HG03097 (cell line): ENCODE measurements at regions not wholly inside any gene's neighbourhood (a gene's known extent, or its start where the extent isn't known, plus 50 kb on each side); places are given as distances from the start of the nearest gene placed in this dataset.
"Not testable (repeated sequence)": the region's sequence is repeated elsewhere in the genome, so short reads cannot be mapped to it uniquely, and the experiment has no call there.

Experiments
- ATAC-seq: cut with Tn5 transposase; IDR thresholded peaks from one replicate; pipeline ENCODE4 v1.9.1; 2021; ENCODE audit not compliant: unreplicated experiment, low FRiP score

DNA sequence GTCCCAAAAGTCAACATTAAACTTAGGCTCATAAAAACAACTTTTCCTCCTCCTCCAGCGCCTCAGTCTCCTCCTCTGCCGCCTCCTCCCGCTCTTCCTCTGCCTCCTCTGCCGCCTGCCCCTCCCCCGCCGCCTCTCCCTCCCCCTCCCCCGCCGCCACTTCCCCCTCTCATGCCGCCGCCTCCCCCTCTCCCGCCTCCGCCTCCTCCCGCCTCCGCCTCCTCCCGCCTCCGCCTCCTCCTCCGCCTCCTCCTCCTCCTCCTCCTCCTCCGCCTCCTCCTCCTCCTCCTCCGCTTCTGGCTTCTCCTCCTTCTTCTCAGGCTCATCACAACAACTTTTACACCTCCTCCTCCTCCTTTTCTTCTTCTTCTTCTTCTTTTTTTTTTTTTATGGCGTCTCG is 599.9 kb downstream of the TMEM182 start:
- no peak for ATAC-seq

DNA sequence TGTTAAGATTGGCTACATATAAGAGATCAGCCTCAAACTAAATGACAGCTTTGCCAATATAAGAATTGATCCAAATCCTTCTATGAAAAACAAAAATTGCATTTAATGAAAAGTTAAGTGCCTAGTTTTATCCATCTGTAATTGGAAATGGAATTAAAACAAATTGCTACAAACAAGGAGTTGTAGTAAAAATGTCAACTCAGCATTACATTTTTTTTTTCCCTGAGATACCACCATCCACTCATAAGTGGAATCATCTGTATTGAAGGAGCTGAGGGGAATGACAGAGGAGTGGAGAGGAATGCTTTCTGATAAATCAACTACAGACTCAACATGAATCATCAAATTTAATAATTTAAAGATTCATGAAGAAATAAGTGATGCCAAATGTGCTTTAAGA is 601.8 kb downstream of the TMEM182 start:
- no peak for ATAC-seq

DNA sequence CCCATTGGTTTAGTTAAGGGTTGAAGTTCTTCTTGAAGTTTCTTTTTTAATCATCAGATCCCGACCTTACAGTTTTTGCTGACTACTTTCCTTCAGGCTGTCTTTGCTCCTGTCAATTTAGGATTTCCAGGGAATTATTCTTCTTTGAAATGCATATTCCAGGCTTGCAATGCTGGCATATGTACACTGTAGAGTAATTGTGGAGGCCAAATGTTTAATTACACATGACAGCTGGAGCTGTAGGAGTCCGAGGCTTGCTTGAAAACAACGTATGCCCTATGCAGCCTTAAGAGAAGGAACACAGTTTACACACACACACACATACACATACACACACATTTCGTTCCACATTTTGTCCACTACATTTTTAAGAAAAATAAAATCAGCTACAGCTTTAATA is 602.3 kb downstream of the TMEM182 start:
- no peak for ATAC-seq

DNA sequence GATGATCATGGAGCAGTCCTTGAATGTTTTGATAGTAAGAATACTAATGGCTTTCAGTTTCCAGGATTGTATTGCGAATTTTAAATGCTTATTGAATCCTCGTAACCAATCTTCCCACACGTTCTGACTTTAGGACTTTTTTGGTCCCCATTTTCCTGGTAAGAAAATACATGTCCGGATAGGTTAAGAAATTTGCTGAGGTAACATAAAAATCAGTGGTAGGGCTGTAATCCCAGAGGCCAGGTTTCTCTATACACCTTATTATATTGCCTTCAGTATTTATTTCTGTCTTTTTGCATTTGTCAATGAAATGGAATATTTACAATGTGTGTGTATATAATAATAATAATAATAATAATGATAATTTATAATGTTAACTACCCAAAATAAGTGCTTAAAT is 603.2 kb downstream of the TMEM182 start:
- no peak for ATAC-seq

DNA sequence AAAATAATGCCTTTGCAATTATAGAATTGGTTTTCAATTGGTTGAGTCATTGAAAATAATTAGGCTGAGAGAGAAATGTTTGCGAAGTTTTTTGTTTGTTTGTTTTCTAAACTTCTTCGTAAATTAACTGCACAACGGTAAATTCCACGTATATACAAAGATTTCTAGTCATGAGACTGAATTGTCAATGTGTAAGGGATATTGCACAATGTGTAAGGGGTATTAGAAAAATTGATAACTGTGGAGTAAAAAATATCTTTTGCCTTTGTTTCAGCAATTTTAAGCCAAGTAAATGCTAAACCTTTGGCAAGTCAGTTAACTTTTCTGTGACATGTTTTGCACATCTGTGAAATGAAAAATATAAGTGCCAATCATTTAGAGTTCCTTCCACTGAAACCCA is 606.0 kb downstream of the TMEM182 start:
- ATAC-seq, result no peak

DNA sequence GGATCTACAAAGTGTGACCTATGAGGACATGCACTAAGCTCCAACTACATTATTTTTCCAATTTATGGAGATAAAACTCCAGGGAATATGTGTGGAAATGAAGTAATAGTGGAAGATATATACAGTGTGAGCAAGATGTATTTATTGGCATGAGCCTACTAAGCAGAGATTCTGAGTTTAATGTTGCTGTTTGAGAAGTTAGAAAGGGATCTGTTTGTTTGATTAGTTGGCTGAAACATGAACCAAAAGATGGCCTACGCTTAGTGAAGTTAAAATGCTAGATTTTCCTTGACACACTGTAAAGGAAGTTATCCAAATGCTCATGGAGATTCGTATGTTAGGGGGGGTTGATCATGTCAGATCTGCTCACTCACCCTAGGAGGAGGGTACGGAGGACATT is 621.7 kb downstream of the TMEM182 start:
- ATAC-seq, result no peak

DNA sequence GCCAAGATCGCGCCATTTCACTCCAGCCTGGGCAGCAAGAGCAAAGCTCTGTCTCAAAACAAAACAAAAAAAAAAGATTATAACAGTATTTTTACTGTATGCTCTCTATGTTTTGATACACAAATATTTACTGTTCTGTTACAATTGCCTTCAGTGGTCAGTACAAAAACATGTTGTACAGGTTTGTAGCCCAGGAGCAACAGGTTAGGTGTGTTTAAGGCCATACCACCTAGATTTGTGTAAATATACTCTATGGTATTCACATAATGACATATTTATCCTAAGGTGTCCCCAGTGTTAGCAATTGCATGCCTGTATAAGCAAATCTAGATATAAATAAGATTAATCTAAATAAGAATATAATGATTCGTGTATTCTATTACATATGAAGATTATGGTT is 625.0 kb downstream of the TMEM182 start:
- no peak for ATAC-seq

DNA sequence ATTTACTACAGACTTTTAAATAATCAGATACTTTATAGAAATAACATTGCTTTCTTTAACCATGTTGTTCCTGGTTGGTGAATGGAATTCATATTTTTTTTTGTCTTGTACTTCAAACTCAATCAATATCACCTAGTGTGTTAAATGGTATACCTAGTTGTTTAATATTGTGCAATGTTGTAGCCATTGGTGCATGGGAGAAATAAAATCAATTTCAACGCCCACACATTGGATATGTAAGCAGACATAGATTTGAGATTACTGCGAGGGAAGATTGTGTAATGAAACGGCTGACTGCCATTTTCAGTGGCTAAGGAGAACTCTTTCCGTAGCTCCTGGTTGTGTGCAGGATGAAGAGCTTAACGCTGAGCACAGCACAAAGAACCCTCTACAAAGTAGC is 626.1 kb downstream of the TMEM182 start:
- ATAC-seq, result no peak

DNA sequence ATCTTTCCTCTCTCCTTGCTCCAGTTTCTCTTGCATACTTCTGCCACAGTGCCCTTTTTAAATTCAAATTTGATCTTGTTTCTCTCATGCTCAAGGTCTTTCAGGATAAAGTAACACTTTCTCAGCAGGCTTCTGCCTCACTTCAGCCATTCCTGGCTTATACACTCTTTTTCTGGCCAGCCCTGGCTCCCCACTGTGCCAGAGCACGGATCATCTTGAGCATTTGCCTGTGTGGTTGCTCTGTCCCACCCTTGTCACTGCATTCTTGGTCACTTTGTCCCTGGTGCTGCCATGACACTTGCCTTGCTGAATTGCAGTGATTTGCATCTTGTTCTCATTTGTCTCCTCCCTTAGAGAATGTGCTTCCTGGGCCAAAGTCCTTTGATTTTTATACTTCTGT is 634.3 kb downstream of the TMEM182 start:
- ATAC-seq, result no peak

DNA sequence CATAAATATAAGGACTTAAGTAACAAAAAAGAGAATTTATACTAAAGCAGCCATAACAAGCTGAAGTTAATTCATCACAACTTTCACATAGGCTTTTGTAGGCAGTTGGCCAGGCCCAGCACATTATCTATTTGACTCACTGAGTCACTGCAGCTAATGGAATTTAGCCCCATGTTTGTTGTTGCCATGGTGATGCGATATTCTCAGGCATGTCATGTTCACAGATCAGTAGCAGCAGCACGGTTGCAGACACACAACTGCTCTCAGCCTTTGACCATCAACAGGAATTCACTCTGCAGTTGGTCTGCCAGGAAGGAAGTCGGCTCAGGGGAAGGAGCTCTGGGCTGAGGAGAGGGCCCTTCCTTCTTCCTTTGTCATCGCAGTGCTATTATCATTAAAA is 639.8 kb downstream of the TMEM182 start:
- no peak for ATAC-seq

DNA sequence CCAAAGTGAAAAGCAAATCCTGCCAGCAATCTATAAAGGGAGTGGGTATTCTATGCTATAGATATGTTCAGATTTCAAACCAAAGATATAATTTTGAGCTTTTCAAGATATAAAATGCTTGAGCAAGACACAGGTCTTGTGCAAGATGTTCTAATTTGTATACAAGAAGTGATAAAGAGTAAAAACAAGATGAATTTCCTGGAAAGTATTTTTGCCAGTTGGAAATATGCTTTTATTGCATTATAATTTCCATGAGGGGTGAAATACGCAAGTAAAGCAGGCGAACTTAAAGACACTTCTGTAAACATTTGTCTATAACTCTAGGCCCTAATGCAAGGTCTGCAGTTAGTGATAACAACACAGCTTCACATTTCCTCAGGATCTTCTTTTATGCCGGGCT is 640.5 kb downstream of the TMEM182 start:
- no peak for ATAC-seq

DNA sequence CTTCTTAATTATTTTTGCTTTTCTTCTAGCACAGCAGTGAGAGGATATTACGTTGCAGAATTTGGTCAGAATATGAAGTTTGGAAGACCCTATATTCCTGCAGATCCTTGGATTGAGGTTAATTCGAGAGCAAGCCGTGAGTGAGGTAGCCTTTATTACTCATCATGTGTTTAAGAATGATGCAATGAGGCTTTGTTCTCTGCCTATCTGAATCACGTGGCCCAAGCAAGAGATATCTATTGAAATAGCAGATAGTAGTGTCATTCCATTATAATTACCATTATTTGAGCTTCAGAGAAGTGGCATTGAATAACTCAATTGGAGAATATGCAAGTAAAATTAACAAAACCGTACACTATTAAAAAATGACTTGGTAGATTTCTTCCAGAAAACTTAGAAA is 641.1 kb downstream of the TMEM182 start:
- ATAC-seq, result no peak

DNA sequence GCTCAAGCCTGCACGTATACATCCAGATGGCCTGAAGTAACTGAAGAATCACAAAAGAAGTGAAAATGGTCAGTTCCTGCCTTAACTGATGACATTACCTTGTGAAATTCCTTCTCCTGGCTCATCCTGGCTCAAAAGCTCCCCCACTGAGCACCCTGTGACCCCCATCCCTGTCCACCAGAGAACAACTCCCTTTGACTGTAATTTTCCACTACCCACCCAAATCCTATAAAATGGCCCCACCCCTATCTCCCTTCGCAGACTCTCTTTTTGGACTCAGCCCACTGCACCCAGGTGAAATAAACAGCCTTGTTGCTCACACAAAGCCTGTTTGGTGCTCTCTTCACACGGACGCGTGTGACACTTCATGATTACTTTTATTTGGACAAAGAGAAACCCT is 641.6 kb downstream of the TMEM182 start:
- ATAC-seq, result not testable (repeated sequence)

DNA sequence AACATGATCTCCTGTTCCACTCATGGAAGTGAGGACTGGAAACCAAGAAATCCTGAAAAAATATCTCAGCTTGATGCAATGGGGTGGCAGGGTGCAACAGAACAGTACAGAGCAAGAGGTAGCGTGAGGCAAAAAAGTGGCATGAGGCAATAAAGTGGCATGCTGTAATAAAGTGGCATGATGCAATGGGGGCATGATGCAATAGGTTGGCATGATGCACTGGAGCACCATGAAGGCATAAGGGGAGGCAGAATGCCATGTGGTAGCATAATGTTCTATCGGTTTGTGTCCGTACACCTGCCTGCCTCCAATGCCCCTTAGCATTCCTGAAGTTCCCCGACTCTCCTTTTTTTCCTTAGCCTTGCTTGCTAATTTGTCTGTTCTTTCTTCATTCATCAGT is 648.4 kb downstream of the TMEM182 start:
- ATAC-seq, result no peak

DNA sequence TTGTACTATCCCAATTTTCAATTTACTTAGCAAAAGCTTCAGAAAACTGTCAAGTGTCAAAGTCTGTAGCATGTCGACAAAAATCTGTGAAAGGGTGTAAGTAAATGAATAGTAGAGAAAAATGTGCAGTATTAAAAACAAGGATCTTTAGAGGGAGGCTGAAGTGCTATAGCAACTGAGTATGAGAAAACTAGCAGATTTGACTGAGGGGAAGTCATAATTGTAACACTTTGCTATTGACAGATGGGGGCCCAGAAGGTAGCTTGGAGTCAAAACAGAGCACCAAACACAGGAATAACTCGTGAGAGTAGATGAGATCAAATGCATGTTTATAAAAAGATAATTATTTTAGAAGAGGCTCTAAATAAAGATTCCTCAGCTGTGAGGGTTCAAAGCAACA is 657.7 kb downstream of the TMEM182 start:
- no peak for ATAC-seq

DNA sequence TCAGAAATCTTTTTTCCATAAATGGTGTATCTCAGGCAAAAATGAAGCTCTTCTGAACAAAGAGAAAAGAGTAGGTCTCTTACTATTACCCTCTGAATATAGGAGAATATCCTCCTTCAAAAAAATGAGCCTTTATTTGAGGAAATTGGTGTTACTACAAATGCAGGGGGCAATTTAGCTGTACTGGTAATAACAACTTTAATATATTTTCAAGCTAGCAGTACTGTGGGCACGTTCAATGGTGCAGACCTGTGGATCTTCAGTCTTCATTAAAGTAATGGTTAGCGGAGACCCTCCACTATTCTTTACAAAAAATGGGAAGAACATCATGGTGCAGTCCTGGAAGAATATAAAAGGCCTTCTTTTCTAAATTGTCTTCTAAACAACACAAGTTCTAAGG is 661.3 kb downstream of the TMEM182 start:
- no peak for ATAC-seq

DNA sequence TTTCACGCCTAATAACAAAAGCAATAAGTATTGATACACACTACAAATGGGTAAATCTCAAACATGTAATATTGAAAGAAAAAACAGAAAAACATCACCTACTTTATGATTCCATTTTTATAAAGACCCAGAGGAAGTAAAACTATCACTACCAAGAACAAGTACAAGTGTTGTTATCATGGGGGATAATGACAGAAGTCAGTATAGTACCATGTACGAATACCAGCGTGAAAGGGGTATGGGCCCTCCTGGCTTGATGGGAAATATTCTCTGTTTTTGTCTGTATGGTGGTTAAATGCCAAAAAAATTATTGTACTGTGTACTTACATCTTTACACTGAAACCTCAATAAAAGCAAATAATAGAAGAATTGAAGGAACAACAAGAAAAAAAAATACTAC is 665.7 kb downstream of the TMEM182 start:
- ATAC-seq, result no peak

DNA sequence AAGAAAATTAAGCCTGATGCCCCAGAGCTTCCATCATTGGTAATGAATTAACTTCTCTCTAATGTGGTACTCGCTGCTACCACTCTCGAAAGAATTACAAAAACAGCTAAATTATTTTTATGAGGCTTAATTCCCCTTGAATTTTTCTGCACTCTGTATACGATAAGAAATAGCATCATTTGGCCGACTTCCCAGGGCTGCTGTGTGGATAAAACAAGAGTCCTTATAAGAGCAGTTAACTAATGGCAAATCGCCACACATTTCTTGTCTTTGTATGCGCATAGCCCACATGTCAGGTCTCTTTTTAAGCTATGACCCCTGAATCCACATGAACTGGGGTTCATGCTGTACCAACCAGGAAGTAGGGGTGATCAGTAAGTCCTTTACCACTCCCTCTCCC is 668.4 kb downstream of the TMEM182 start:
- ATAC-seq, result no peak

DNA sequence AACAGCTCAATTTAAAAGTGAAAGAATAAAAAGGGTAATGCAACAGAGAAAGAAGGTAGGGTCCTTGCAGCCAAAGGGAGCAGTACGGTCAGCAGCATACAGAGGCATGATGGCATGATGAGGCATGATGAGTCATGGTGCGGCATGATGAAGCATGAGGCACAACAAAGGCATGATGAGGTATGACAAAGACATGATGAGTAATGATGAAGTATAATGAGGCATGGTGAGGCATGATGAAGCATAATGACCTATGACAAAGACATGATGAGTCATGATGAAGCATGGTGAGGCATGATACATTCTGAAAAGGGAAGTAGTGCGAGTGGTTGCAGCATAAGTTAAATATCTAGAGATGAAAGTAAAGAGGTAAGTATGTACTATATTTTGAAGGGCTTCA is 673.2 kb downstream of the TMEM182 start:
- ATAC-seq, result no peak

DNA sequence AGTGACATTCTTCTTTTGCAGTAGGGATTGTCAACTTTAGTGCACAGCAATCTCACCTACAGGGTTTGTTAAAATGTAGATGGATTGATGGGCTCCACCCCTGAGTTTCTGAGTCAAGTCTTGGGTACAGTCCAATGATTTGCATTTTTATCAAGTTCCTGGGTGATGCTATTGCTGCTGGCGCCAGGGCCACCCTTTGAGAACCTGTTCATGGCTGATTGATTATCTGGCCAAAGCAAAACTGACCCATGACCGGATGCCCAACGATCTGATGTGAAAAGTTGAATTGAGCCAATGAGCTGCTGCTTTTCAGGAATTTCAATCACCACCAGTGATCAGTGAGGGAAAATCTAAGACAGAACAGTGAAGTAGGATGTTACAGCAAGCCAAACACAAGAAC is 675.3 kb downstream of the TMEM182 start:
- ATAC-seq, result no peak

DNA sequence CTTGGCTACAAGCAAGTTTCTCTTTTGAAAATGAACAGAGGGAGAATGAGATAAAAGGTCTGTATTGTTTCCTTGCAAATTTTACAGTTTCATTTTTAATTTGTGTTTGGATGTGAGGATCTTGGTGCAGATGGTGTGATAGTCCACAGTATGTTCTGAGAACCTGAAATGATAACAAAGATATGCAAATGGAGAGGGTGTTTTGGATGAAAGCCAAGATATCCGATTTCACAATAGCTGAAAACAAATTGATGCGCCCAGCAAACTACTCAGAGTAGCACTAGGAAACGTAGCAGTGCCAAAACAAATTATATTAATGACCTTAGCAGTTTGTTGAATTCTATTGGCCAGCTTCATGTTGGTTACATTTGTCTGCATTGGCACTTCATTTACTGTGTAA is 683.5 kb downstream of the TMEM182 start:
- ATAC-seq, result no peak

DNA sequence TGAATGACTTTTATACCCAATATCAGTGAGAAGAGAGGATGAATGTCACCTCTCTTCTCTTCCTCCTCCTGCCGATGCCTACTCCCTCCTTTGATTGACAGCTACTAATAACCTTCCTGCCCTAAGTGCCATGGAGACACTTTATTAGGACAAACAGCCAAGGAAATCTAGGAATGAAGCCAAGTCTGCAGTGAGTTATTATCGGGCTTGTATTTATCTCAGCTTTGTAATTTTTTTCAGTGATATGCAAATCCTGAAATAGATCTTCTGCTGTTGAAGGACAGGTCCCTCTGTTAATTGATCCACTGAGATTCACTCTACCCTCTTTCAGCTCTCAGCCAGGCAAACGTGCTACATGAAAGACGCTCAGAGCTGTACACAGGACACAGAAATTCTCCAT is 686.7 kb downstream of the TMEM182 start:
- ATAC-seq, result no peak

DNA sequence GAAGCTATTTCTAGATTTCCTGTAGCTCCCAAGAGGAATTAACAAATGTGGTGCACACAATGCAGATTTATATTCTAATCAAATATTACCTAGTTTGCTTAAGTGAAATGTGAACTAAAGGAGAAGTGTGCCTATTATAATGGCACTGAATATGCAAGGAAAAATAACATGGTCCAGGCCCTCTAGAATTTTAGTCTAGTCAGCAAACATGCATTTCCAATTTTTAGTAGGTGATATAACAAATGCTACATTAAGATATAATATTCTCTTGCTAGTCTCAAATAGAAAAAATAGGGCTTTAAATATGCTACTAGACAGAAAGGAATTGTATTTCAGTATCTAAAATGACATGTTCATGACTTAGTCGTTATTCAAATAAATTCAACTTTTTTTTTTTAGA is 689.5 kb downstream of the TMEM182 start:
- no peak for ATAC-seq

DNA sequence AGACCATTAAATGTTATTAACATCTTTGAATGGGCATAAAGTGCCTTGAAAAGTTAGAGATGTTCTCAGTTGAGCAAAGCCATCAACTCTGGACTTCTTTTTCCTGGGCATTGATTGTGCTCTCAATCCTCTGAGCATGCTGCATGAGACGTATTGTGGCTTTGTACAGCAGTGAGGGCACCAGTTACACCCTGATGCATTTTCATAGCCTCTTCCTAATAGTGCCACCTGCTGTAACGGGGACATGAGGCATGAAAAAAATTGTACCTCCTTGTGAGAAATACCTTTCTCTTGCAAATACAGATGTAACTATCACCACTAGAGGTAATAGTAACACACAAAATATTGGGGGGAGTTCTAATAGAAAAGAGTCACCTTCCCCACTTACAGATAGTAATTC is 697.5 kb downstream of the TMEM182 start:
- ATAC-seq, result no peak
